AG09319 (cell line): ENCODE measurements at regions not wholly inside any gene's neighbourhood (a gene's known extent, or its start where the extent isn't known, plus 50 kb on each side); places are given as distances from the start of the nearest gene placed in this dataset.

Experiments
- DNase-seq: peaks from one replicate; pipeline ENCODE4 v3.0.0-alpha.2; 2010; ENCODE audit warnings: low read depth; ENCODE audit errors: extremely low read depth
- TF ChIP-seq, protein P1 (sequence below): IDR thresholded peaks from 2 replicates; pipeline ENCODE4 v1.5.1; 2011; ENCODE audit warnings: low read depth, mild to moderate bottlenecking, inconsistent platforms, low read length, moderate library complexity

GRCh38 chr11:16554361-16554760, 184.1 kb upstream of the C11orf58 start:
- no peak for DNase-seq
- TF ChIP-seq, protein P1, sequence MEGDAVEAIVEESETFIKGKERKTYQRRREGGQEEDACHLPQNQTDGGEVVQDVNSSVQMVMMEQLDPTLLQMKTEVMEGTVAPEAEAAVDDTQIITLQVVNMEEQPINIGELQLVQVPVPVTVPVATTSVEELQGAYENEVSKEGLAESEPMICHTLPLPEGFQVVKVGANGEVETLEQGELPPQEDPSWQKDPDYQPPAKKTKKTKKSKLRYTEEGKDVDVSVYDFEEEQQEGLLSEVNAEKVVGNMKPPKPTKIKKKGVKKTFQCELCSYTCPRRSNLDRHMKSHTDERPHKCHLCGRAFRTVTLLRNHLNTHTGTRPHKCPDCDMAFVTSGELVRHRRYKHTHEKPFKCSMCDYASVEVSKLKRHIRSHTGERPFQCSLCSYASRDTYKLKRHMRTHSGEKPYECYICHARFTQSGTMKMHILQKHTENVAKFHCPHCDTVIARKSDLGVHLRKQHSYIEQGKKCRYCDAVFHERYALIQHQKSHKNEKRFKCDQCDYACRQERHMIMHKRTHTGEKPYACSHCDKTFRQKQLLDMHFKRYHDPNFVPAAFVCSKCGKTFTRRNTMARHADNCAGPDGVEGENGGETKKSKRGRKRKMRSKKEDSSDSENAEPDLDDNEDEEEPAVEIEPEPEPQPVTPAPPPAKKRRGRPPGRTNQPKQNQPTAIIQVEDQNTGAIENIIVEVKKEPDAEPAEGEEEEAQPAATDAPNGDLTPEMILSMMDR: no peak

DNA sequence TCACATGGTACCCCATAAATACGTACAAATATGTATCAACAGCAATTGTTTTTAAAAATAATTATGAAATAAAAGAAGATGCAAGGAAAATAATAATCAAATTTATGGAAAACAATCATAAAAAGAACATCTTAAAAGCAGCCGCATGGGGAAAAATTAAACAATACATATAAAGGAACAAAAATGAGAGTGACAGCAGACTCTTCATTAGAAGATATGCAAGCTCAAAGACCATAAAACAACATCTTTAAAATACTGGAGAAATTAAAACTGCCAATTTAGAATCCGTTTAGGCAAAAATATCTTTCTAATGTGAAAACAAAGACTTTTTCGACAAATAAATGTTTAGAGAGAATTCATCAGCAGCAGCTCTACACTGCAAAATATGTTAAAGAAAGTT, 190.6 kb upstream of the C11orf58 start:
- TF ChIP-seq, protein P1: no peak
- DNase-seq: no peak

DNA sequence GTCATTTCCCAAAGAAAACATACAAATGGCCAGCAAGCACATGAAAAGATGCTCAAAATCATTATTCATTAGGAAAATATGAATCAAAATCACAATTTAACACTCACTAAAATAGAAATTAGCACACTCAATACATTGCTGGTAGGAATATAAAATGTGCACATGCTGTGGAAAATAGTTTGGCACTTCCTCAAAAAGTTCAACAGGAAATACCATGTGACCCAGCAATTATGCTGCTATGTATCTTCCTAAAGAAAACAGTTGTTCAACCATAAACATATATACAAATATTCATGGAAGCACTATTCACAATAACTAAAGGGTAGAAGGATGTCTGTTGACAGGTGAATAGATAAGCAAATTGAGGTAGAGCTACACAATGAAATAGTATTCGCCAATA, 187.3 kb upstream of the SOX6 start:
- TF ChIP-seq, protein P1: no peak
- DNase-seq: no peak

GRCh38 chr11:16542353-16542752, 186.0 kb upstream of the SOX6 start:
- DNase-seq: no peak
- TF ChIP-seq, protein P1: no peak

- TF ChIP-seq, protein P1: no peak
- no peak for DNase-seq
Measured at GRCh38 chr11:16536513-16536912, 180.2 kb upstream of the SOX6 start.

DNA sequence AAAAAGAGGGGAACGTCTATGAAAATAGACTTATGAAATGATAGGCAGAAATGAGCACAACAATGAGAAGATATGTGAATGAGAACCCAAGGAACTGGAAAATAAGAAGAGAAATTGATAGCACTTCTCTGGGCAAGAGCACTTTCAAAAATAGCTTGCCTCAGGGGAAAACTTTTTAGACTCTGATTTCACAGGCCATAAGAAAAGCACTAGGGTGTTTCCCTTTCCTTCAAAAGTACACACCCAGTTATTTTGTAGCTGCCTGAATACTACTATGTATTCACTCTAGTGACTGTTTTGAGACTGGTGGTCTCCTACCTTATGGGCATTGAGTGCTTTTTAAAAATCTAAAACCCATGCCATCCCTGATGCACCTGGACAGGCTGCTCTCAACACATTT, 172.3 kb upstream of the SOX6 start:
- TF ChIP-seq, protein P1: no peak

DNA sequence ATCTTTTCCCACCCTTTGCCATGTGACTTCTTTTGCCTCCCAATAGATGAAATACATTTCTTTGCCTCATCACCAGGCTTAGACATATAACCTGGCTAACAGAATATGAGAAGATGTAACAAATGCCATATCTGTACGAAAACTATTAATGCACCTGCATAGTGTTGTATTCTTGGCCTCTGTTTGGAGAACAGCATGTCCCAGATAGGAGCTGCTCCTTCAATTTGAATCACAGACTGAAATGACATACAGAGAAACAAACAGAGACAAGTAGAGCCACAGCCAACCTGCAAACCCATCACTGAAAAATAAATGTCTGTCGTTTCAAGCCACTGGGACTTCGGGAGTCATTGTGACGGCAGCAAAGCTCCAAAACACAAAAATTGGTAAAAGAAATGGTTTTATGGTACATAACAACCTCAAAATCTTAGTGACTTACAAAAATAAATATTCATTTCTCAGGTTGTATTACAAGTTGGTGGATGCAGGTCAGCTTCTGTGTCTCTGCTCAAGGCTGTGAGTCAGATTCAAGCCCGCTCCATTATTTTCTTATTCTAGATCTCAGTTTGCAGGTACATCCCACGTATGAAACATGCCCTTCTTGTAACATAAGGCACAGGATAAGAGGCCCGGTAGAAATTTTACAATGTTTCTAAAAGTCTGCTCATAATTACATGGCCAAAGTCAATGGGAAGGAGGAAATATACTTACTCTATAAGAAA, 171.3 kb upstream of the SOX6 start:
- TF ChIP-seq, protein P1: no peak
- DNase-seq: no peak

More for the DNA sequence above, 172.3 kb upstream of the SOX6 start:
- no peak for DNase-seq
